HG03135 (cell line): ENCODE measurements at regions not wholly inside any gene's neighbourhood (a gene's known extent, or its start where the extent isn't known, plus 50 kb on each side); places are given as distances from the start of the nearest gene placed in this dataset.

Experiments used
- ATAC-seq: cut with Tn5 transposase; IDR thresholded peaks from one replicate; pipeline ENCODE4 v1.9.1; 2021; ENCODE audit warnings: mild to moderate bottlenecking, moderate library complexity; ENCODE audit not compliant: unreplicated experiment

DNA sequence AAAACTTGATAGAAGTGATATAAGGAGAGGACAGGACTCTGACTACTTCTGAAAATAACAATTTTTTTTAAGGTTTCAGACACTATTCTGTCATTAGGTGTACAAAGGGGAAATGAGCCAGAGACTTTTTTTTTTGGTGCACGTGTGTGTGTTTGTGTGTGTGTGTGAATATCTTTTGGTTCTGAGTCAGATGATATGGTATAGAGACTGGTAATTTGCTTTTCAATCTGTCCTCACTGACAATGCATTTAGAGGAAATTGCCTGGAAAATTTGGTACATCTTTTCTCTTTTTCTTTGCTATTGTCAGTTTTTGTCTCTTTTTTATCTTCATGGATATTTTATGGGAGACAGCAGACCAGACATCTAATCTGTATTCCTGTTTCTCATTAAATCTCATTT lies 59.3 kb downstream of the DDIT4L start:
- no peak for ATAC-seq

DNA sequence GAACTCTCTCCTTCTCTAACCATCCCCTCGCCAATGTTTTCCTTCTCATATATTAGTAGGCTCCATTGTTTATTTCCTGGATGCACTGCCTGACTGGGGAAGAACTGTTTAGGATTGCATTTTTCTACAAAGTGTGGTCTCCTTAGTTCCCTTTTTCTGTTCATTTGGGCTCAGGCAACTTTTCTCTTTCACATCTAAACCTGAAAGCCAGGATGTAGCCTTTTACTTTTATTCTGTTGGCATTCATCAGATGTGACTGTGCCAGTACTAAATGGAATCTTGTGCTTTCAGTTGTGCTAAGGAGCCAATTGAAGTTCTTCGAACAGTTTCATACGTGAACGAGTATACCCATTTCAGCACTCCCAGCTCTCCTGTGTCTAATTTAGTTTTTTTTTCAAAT lies 59.8 kb downstream of the DDIT4L start:
- no peak for ATAC-seq

DNA sequence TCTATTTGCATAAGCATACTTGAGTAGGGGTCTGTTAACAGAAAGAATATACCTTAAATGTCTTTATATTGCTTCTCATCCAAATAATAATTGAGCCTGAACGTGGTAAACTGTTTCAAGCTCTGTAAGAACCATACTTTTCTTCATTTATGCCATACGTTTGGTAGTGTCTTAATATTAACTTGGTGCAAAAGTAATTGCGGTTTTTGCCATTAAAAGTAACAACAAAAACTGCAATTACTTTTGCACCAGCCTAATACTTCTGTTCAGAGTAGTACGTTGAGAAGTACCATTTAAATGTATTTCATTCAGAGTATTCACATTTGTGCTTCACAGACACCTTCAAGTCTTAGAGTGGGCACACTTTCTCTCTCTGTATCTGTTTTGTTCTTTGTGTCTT lies 60.5 kb downstream of the DDIT4L start:
- ATAC-seq, result no peak

DNA sequence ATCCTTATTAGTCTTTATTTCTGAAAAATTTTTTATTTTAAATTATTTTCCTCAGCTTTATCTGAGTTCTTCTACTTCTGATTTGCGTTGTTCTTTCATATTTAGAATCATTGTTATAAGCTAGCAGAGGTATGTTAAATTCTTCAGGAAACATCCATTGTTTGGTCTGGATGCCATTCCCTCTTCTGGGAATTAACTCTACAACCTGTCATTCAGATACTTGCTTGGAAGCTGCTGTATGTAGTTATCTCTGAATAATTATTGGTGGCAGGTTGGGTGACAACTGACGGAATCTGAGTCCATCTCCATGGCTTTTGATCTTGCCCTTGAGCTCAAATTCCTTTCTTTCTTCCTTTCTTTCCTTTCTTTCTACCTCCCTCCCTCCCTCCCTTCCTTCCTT lies 61.9 kb downstream of the DDIT4L start:
- ATAC-seq, result no peak

DNA sequence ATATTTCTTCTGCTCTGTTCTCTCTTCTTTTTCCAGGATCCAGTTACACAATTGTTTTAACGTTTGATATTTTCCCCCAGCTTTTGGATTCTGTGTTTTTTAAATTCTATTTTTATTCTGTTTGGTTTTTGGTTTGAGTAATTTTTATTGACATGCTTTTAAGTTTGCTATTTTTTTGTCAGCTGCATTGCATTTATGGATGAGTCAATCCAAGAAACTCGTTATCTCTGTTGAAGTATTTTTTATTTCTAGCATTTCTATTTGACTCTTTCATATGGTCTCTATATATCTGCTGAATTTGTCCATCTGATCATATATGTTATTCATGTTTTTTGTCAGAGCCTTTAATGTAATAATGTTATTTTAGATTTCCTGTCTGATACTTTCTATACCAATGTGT lies 65.6 kb downstream of the DDIT4L start:
- ATAC-seq, result no peak

DNA sequence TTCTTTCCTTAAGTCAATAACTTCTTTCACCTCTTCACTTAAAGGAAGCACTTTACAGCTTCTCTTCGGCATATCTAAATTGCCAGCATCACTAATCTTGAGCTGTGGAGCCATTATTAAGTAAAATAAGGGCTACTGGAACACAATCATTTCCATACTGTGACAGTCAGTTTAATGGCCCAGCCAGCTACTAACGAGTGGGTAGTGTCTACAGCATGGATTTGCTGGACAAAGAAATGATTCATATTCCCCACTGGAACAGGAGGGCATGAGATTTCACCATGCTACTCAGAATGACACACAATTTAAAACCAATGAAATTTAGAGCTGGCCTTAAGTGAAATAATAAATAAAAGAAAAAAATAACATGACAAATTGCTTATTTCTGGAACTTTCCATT lies 72.1 kb downstream of the DDIT4L start:
- ATAC-seq, result no peak

DNA sequence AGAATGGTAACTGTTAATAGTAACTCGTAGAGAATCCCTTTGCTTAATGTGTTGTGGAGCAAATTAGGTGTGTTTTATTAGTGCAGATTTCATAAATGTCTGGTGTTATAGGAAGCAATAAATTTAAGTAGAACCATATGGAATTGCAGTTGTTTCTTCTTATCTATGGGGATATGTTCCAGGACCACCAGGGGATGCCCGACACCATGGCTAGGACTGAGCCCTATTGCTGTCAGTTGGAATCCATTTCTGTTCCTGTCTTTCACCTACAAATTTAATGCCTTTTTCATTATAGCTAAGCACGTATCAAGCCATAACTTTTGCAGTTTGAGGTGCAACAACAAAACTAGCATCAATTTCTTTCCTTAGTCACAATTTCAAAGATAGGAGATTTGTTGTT lies 72.5 kb downstream of the DDIT4L start:
- no peak for ATAC-seq

DNA sequence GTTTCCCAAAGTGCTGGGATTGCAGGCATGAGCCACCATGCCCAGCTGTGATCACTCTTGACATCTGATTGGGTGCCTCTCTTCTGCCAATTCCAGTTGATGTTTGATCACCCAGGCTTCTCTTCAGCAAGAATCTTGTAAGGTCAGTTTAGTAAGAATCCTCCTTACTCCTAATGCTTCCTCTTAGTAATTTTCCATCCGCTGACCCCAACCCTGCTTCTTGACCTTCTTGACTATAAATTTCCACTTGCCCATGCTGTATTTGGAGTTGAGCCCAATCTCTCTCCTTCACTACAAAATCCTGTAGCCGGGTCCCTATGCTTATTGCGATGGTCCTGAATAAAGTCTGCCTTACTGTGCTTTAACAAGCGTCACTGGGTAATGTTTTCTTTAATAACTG lies 75.4 kb downstream of the DDIT4L start:
- ATAC-seq, result no peak

DNA sequence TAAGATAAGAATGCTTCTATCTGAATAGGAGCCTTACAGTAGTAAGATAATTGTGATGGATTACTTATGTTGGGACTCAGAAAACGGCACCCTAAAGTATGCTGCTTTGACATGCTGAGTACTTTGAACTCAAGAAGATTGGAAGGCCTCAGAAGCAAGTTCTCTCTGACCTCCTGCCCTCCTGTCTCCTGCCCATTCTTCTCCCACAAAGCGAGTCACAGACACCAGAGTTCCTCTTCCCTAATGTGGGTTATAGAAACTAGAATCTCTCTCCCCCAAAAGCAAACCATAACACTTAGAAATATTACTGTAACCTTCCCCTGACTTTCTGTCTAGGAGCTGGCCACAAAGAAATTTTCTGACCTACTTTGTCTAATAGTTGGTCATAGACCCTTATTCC lies 76.5 kb downstream of the DDIT4L start:
- ATAC-seq, result no peak

DNA sequence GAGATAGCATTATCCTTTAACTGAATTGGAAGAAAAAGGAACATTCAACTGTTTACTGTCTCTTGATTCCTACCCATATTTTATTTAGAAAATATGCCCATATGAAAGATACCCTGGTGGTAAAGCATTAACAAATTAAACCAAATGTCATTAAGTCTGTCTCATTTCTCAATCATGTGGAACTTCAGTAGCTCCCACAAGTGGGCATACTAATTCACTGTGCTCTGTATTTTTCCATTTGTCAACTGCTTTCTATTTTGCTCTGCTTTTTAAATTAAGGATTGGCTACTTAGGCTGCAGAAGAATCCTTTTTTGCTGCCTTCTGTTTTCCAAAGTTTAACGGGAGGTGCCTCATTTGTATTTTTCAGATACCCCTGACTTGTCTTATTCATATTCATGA lies 77.2 kb downstream of the DDIT4L start:
- no peak for ATAC-seq

DNA sequence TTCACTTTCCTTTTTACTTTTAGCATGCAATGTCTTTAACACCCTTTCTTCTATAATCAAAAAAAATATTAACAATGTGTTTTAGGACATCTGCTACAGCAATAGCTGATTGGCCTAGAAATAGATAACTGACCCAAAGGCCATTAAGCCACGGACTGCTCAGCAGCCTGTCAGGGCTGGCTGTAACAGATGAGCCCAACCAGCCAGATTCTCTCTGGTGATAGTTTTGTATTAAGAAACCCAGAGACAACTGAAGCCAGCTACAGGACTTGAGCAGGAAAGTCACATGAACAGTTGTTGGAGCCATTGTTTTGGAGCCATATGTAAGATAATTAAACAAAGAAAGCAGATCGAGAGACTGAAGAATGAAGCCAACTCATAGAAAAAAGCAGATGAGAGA lies 80.3 kb downstream of the DDIT4L start:
- ATAC-seq, result no peak

DNA sequence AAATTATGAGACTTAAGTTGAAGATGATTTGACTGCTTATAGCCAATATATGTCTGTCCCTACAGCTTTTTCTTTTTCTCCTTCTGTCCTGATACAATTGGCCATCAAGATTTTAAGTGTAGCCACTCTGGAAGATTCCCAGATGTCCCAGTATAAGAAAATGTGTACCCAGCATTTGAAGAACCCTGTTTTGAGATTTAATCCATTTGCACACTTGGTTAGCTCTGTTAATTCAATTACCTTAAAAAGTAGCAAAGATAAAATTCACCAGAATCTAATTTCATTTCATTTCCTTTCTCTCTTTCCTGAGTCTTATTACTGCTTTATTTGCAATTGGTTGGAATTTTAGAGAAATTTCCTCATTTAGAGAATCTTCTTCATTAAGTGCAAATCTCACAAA lies 81.4 kb downstream of the DDIT4L start:
- ATAC-seq, result no peak

DNA sequence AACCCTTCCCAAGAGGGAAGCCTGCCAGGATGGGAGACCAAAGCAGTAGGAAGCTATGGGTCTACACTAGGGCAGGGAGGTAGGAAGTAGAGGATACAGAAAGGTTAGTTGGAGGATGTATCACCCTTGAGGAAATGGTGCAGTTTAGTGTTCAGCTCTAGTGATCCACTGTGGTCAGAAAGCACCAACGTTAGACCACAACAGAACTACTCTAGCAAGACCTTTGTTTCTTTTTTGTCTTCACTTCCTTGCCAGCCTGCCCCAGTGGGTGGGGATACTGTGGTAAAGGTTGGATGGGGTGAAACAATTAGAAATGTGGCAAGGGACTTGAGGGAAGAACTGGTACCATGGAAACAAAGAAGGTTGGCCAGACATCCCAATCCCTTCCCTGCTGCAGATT lies 83.3 kb downstream of the DDIT4L start:
- peak; percentile 97 for ATAC-seq

DNA sequence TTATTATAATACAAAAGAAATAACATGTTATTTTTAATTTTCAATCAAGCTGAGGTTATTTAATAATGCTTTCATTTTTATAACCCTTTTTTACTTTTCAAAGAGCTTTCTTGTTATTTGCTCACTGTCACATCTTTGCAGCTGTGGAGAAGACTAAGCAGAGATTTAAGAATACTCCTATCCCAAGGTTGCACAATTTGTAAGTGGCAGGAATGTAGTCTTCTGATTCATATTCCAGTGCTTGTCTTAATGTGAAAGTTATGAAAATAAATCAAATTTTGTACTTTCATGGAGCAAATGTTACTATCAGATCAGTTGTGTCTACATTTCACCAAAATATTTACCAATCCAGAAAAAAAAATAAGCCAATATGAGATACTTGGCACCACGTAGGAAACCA lies 86.6 kb downstream of the DDIT4L start:
- no peak for ATAC-seq

DNA sequence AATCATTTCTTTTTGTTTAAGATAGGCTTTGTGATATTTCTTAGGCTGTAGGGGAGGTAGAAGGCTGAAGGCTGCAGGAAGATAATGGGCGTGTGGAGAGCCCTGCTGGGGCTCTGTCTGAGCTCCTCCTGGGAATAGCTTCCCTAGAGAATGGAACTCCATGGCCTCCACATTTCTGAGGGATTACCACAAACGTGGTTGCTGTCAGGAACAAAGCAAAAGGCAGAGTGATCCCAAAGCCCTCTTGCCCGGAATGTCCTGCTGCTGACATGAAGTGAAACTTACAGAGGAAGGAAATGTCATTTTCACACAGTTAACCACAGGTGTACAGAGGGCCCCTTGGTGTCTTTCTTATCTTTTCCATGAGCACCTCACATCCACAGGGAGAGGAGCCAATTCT lies 89.3 kb downstream of the DDIT4L start:
- no peak for ATAC-seq

DNA sequence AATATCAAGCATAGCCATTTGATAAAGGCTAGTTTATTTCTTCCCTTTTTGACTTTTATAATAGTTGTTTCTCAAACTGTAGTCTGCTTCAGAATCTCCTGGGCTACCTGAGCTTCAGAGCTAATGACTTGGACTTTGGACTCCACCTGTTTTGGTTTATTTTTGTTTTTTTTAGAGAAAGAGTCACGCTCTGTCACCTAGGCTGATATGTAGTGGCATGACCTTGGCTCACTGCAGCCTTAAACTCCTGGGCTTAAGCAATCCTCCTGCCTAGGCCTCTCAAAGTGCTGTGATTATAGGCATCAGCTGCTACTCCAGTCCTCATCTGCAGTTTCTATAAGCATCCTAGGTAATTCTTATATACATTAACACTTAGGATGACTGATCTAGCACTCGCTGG lies 90.5 kb downstream of the DDIT4L start:
- ATAC-seq, result no peak

DNA sequence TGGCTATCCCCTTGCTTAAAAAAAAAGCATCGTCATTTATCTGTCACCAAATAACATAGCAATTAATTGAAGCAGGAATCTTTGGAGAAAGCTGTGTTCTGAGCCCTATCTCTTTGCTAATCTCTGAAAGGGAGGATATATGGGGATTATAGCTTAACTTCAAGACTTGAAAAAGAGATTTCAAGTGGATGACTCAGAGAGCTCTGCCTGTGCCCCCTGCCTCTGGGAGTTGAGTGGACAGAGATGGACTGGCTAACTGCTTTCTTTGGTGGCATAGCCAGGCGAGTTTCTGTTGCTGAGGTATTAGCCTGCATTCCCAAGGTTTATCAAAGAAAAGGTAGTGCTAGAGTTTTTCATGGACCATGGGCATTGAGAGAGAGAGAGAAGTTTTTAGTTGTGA lies 91.6 kb downstream of the DDIT4L start:
- ATAC-seq, result no peak

DNA sequence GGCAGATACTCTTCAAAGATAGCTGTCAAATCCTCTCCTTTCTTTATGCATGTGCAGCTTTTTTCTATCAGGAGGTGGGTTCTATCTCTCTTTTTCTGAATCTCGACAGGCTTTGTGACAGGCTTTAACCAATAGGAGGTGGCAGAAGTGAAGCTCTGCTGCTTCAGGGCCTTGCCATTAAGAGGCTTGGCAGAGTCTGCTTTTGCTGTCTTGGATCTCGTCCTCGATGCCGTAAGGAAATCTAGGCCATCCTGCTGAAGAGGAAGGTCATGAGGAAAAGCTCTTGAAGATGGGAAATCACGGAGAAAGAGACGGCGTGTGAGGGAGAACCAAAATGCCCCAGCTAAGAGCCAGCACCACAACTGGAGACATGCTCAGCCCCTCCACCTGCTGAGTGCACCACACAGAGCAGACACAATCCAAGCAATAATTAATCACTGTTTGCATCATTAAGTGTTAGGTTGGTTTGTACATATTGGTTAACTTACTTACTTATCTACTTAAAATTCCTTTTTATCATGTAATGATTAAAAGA lies 92.2 kb downstream of the DDIT4L start:
- no peak for ATAC-seq

DNA sequence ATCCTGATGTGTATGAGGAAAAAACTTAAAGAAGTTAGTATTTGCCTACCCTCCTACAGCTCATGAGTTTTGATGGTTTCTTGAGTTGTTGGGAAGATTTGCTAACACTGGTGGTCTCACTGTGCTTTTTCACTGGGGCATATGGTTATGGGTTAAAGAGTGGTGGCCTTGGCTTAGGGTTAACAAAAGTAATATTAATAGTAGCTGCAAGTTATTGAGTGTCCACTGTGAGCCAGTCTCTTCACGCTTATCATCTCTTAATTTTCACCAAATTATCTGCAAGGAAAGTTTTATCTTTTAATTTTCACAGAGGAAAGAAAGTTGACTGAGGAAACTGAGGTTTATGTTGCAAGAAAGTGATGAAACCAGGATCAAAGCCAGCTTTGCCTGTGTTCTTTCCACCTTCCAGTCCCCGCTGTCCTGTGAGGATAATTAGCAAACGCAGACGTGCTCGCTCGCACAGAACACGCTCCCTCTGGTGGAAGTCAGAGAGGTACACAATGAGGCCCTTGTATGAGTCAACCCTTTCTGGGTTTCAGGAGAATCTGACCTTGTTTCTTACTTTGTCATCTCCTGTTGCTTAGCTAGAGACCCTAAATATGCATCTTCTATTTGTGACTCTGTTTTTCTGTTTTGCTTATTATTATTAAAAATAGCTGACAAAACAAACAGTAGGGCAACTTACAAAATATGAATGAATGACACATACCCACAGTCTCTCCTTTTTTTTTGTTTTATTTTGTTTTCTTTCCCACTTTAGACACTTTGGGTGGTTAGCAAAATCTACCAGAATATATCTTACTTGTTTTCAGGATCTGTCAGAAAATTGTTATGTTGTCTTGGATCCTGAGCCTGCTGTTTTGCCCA lies 94.3 kb downstream of the DDIT4L start:
- peak; percentile 82 for ATAC-seq

DNA sequence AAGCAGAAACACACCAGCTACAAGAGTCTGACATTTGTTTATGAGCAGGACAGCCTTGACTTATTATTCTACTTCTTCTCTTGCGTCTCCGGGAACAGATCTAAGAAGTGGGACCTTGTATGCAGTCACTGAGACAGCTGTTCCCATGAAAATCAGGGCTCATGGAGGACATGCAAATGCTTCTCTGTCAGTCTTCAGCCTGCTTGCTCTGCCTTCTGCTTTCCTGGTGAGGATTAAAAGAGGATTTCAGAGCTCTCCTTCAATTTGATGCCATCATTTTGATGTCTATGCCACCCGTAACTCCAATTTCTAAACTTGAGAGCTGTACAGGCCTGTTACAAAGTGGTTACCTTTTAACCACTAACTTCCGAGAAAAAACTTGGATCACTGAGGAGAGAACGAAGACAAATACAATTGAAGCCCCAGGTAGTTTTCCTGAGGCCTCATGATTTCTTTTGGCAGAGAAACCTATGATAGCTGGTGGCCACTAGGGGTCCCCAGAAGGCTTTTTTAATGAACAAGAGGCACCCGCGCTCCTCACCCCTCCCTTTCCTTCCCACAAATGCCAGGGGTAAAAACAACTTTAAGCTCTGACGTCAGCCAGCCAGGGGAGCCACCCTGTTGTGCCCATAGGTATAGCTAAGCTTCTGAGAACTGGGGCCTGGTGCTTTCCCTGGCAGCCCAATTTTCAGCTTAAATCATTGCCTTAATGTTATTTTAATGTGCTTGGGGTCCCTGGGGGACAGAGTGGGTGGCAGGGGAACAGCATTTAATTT lies 97.0 kb downstream of the DDIT4L start:
- peak; percentile 90 for ATAC-seq

DNA sequence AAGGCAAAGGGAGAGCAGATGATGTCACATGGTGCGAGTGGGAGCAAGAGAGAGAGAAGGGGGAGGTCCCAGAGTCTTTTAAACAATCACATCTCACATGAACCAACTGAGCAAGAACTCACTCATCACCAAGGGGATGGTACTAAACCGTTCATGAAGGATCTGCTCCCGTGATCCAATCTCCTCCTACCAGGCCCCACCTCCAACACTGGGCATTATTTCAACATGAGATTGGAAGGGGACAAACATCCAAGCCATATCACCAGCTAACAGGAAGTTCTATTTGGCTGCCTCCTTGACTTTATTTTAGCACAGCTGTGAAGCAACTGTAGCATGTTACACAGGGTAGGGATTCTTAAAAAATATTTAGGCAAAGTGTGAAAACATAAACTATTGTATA lies 102.5 kb downstream of the DDIT4L start:
- ATAC-seq, result no peak

DNA sequence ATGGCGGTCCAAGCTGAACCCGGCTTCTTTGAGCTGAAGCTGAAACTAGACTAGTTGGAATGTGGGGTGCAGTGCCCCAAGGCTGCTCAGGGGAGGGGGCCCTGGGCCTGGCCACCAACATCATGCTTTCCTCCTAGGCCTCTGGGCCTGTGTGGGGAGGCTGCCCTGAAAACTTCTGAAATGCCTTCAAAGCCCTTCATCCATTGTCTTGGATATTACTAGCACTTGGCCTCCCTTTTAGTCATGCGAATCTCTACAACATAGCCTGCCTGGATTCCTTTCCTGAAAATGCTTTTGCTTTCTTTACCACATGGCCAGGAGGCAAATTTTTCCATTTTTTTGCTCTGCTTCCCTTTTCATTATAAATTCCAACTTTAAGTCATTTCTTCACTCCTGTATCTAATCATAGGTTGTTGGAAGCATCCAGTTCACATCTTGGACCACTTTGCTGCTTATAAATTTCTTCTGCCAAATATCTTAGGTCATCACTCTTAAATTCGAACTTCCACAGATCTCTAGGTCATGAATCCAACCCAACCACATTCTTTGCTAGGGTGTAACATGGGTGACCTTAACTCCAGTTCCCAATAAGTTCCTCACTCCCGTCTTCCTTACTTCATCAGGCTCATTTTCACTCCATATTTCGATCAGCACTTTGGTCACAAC lies 103.4 kb downstream of the DDIT4L start:
- no peak for ATAC-seq
